ENCODE measurements at regions not wholly inside any gene's neighbourhood (a gene's known extent, or its start where the extent isn't known, plus 50 kb on each side); places are given as distances from the start of the nearest gene placed in this dataset.

DNA sequence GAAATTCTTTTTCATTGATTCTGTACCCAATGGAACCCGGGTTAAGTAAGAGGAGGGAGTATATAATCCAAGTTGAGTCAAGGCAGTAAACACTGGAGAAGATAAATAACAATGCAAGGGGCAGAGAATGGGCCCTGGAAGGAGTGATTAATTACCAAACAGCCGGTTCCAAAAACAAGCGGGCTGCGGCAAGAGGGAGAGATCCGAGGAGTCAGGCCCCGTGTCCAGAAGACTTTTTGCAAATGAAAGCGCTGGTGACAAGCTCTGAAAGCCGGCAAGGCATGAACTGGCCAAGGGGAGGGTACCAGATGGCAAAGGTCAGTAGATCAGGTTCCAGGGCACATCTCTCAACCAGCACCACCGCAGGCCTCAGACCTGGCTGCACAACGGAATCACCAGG, 294.9 kb downstream of the BCOR start:
- Histone ChIP-seq H3F3A (replicated peaks; ENCODE audit: insufficient read depth) (no peaks in the 10 kb centered on the region), H3K4me3 (ENCODE audit: low read depth in 2 of 2, low read length in 1 of 2) (no peak overlapping the region), H3K79me2 (ENCODE audit: insufficient read depth) (no peaks in the 10 kb centered on the region), H3K4me2 (no peak overlapping the region), H3K4me1 (ENCODE audit: control insufficient read depth in 1 of 2, insufficient read depth in 2 of 2, low read depth in 1 of 2, low read length in 1 of 2) (peaks cover 0 to 2% of the 10 kb centered on the region in 2 experiments; a peak in 1 of 4 replicates), H3K27me3 (ENCODE audit: insufficient read depth) (peaks cover 15% of the 10 kb centered on the region; the same call in 1 of the 2 replicates), H3K9me3 (no peaks in the 10 kb centered on the region), H2AFZ (ENCODE audit: low read depth) (no peak overlapping the region), H3K36me3 (replicated peaks in 1 of 2; ENCODE audit: control insufficient read depth in 1 of 2, insufficient read depth in 2 of 2, low read length in 1 of 2) (no peaks in the 10 kb centered on the region), H3K9me2 (no peaks in the 10 kb centered on the region), H3K9ac (no peak overlapping the region), H3K27ac (ENCODE audit: low read depth in 2 of 2, low read length in 1 of 2) (no peak overlapping the region), H4K20me1 (ENCODE audit: insufficient read depth) (no peaks in the 10 kb centered on the region)
- TF ChIP-seq EZH2phosphoT487 (IDR thresholded peaks at IDR 0.05; ENCODE audit: borderline replicate concordance, low read depth) (no peak), RXRA (IDR thresholded peaks at IDR 0.05; ENCODE audit: borderline replicate concordance, low read depth) (no peak), USF1 (IDR thresholded peaks at IDR 0.05; ENCODE audit: borderline replicate concordance, low read depth) (no peak), MEF2A (IDR thresholded peaks at IDR 0.05; ENCODE audit: borderline replicate concordance, low read depth) (no peak), POLR2AphosphoS5 (IDR thresholded peaks at IDR 0.05; ENCODE audit: low read depth, low read length) (no peak), RFX5 (IDR thresholded peaks at IDR 0.05; ENCODE audit: low read length) (no peak), FOSL2 (IDR thresholded peaks at IDR 0.05; ENCODE audit: borderline replicate concordance, low read depth) (no peak), FOXM1 (IDR thresholded peaks at IDR 0.05; ENCODE audit: low read depth) (no peak), NFIC (IDR thresholded peaks at IDR 0.05; ENCODE audit: borderline replicate concordance) (no peak), SIN3A (IDR thresholded peaks at IDR 0.05; ENCODE audit: borderline replicate concordance, low read depth, low read length) (no peak), JUND (IDR thresholded peaks at IDR 0.05) (no peak), RCOR1 (IDR thresholded peaks at IDR 0.05; ENCODE audit: low read length) (no peak), NRF1 (IDR thresholded peaks at IDR 0.05; ENCODE audit: low read depth, low read length) (no peak), RAD21 (IDR thresholded peaks at IDR 0.05; ENCODE audit: low read length) (no peak), SMC3 (IDR thresholded peaks at IDR 0.05; ENCODE audit: low read depth, low read length) (no peak)
- TF ChIP-seq, protein P1, sequence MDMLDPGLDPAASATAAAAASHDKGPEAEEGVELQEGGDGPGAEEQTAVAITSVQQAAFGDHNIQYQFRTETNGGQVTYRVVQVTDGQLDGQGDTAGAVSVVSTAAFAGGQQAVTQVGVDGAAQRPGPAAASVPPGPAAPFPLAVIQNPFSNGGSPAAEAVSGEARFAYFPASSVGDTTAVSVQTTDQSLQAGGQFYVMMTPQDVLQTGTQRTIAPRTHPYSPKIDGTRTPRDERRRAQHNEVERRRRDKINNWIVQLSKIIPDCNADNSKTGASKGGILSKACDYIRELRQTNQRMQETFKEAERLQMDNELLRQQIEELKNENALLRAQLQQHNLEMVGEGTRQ (IDR thresholded peaks at IDR 0.05; ENCODE audit: borderline replicate concordance, low read depth, low read length), result no peak
- TF ChIP-seq, protein P2, sequence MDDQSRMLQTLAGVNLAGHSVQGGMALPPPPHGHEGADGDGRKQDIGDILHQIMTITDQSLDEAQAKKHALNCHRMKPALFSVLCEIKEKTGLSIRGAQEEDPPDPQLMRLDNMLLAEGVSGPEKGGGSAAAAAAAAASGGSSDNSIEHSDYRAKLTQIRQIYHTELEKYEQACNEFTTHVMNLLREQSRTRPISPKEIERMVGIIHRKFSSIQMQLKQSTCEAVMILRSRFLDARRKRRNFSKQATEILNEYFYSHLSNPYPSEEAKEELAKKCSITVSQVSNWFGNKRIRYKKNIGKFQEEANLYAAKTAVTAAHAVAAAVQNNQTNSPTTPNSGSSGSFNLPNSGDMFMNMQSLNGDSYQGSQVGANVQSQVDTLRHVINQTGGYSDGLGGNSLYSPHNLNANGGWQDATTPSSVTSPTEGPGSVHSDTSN (IDR thresholded peaks at IDR 0.05), result no peak
- TF ChIP-seq, protein P3, sequence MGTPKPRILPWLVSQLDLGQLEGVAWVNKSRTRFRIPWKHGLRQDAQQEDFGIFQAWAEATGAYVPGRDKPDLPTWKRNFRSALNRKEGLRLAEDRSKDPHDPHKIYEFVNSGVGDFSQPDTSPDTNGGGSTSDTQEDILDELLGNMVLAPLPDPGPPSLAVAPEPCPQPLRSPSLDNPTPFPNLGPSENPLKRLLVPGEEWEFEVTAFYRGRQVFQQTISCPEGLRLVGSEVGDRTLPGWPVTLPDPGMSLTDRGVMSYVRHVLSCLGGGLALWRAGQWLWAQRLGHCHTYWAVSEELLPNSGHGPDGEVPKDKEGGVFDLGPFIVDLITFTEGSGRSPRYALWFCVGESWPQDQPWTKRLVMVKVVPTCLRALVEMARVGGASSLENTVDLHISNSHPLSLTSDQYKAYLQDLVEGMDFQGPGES (IDR thresholded peaks at IDR 0.05; ENCODE audit: low read depth, low read length), result no peak
- TF ChIP-seq, protein P4, sequence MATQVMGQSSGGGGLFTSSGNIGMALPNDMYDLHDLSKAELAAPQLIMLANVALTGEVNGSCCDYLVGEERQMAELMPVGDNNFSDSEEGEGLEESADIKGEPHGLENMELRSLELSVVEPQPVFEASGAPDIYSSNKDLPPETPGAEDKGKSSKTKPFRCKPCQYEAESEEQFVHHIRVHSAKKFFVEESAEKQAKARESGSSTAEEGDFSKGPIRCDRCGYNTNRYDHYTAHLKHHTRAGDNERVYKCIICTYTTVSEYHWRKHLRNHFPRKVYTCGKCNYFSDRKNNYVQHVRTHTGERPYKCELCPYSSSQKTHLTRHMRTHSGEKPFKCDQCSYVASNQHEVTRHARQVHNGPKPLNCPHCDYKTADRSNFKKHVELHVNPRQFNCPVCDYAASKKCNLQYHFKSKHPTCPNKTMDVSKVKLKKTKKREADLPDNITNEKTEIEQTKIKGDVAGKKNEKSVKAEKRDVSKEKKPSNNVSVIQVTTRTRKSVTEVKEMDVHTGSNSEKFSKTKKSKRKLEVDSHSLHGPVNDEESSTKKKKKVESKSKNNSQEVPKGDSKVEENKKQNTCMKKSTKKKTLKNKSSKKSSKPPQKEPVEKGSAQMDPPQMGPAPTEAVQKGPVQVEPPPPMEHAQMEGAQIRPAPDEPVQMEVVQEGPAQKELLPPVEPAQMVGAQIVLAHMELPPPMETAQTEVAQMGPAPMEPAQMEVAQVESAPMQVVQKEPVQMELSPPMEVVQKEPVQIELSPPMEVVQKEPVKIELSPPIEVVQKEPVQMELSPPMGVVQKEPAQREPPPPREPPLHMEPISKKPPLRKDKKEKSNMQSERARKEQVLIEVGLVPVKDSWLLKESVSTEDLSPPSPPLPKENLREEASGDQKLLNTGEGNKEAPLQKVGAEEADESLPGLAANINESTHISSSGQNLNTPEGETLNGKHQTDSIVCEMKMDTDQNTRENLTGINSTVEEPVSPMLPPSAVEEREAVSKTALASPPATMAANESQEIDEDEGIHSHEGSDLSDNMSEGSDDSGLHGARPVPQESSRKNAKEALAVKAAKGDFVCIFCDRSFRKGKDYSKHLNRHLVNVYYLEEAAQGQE (IDR thresholded peaks at IDR 0.05; ENCODE audit: low read depth, low read length), result no peak
- WGBS (ENCODE audit: low lambda C conversion rate), result 46% methylated on average over 9 of the region's 10 CpGs
- ChIA-PET CTCF (no interaction called here), POLR2A (no interaction called here)
- no peak for DNase-seq
